Chondrocyte (in vitro differentiated cells): ENCODE measurements at regions not wholly inside any gene's neighbourhood (a gene's known extent, or its start where the extent isn't known, plus 50 kb on each side); places are given as distances from the start of the nearest gene placed in this dataset.

Source experiments
- DNase-seq: peaks from one replicate; pipeline ENCODE4 v3.0.0; 2021; ENCODE audit warnings: mixed read lengths, low spot score
- H3K27ac Mint-ChIP-seq: one replicate; pipeline ENCODE4 v1.8.0; 2021; ENCODE audit warnings: mild to moderate bottlenecking, moderate library complexity, mixed read lengths; ENCODE audit not compliant: unreplicated experiment
- H3K27me3 Mint-ChIP-seq: 2 replicates; pipeline ENCODE4 v1.8.0; 2021; ENCODE audit warnings: low read depth, mixed read lengths
- H3K36me3 Mint-ChIP-seq: 2 replicates; pipeline ENCODE4 v1.8.0; 2021; ENCODE audit warnings: low read depth, mixed read lengths
- H3K4me1 Mint-ChIP-seq: 2 replicates; pipeline ENCODE4 v1.8.0; 2021; ENCODE audit warnings: low read depth, mild to moderate bottlenecking, mixed read lengths
- H3K4me3 Mint-ChIP-seq: one replicate; pipeline ENCODE4 v1.8.0; 2021; ENCODE audit warnings: mild to moderate bottlenecking, moderate library complexity, mixed read lengths; ENCODE audit not compliant: unreplicated experiment
- H3K9me3 Mint-ChIP-seq: 2 replicates; pipeline ENCODE4 v1.8.0; 2021; ENCODE audit warnings: low read depth, mixed read lengths
- TF ChIP-seq, protein P1 (sequence below): fragments of 200-600 bp; sonication (generic); IDR thresholded peaks from 2 replicates; pipeline ENCODE4 v1.5.0; 2021; ENCODE audit warnings: antibody characterized with exemption, mild to moderate bottlenecking, moderate library complexity

- no peaks in the 10 kb centered on the region for H3K36me3 Mint-ChIP-seq
- no peak overlapping the region for H3K27ac Mint-ChIP-seq
- H3K4me3 Mint-ChIP-seq: no peak overlapping the region
- H3K4me1 Mint-ChIP-seq: no peaks in the 10 kb centered on the region
- H3K27me3 Mint-ChIP-seq: peaks cover 30% of the 10 kb centered on the region
- TF ChIP-seq, protein P1, sequence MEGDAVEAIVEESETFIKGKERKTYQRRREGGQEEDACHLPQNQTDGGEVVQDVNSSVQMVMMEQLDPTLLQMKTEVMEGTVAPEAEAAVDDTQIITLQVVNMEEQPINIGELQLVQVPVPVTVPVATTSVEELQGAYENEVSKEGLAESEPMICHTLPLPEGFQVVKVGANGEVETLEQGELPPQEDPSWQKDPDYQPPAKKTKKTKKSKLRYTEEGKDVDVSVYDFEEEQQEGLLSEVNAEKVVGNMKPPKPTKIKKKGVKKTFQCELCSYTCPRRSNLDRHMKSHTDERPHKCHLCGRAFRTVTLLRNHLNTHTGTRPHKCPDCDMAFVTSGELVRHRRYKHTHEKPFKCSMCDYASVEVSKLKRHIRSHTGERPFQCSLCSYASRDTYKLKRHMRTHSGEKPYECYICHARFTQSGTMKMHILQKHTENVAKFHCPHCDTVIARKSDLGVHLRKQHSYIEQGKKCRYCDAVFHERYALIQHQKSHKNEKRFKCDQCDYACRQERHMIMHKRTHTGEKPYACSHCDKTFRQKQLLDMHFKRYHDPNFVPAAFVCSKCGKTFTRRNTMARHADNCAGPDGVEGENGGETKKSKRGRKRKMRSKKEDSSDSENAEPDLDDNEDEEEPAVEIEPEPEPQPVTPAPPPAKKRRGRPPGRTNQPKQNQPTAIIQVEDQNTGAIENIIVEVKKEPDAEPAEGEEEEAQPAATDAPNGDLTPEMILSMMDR: no peak
- no peaks in the 10 kb centered on the region for H3K9me3 Mint-ChIP-seq
- peak; percentile 68 for DNase-seq
Measured at GRCh38 chr4:3862640-3863420, 96.6 kb downstream of the ADRA2C start.

GRCh38 chr4:3863841-3864741 is 97.9 kb downstream of the ADRA2C start:
- Mint-ChIP-seq H3K4me3 (no peak overlapping the region), H3K27ac (no peak overlapping the region), H3K9me3 (peaks cover 5% of the 10 kb centered on the region), H3K4me1 (no peaks in the 10 kb centered on the region), H3K27me3 (peaks cover 26% of the 10 kb centered on the region), H3K36me3 (no peaks in the 10 kb centered on the region)
- peak; percentile 81 for DNase-seq
- TF ChIP-seq, protein P1: no peak

- H3K27ac Mint-ChIP-seq: no peak overlapping the region
- peaks cover 28% of the 10 kb centered on the region for H3K27me3 Mint-ChIP-seq
- peaks cover 5% of the 10 kb centered on the region for H3K9me3 Mint-ChIP-seq
- no peak overlapping the region for H3K4me3 Mint-ChIP-seq
- H3K36me3 Mint-ChIP-seq: no peaks in the 10 kb centered on the region
- H3K4me1 Mint-ChIP-seq: no peaks in the 10 kb centered on the region
- TF ChIP-seq, protein P1: no peak
- peak; percentile 83 for DNase-seq
Measured at GRCh38 chr4:3864742-3865721, 98.8 kb downstream of the ADRA2C start.

DNA sequence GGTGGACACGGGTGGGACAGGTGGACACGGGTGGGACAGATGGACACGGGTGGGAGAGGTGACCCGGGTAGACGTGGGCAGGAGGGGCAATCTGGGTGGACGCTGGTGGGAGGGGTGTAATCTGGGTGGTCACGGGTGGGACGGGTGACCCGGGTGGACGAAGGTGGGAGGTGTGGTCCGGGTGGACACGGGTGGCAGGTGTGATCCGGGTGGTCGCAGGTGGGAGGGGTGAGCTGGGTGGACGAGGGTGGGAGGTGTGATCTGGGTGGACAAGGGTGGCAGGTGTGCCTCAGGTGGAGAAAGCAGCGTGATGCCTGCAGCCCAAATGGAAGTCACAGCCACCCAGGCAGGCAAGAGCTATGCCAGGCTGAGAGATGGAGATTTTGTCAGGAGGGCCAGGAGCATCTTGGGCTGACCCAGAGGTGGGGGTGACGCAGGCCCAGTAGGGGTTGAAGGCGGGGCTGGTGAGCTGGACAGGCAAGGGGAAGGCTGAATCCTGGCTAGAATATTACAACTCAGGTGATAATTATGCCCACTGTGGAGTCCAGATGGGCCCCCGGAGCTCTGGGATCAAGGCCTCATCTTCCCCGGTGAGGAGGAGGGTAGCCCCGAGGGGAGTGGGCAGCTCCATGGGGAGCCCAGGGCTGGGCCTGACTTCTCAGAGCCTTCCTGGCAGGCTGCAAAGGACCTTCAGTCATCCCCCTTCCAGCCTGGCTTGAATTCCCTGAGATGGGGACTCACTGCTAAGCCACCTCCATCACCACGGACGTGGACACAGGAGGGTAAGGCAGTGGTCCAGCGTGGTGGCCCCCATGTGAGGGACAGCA is 100.0 kb downstream of the ADRA2C start:
- H3K4me1 Mint-ChIP-seq: peaks cover 4% of the 10 kb centered on the region
- peaks cover 33% of the 10 kb centered on the region for H3K27me3 Mint-ChIP-seq
- H3K27ac Mint-ChIP-seq: no peak overlapping the region
- no peak overlapping the region for H3K4me3 Mint-ChIP-seq
- peaks cover 5% of the 10 kb centered on the region for H3K9me3 Mint-ChIP-seq
- TF ChIP-seq, protein P1: no peak
- DNase-seq: peak; percentile 74
- H3K36me3 Mint-ChIP-seq: no peaks in the 10 kb centered on the region
